Stimulated activated effector memory CD8-positive, alpha-beta T cell treated with anti-CD3 and anti-CD28 coated beads, Interleukin-12 subunit alpha, Interleukin-12 subunit beta, amount 100 ng/mL, for 72 hours (primary cell): ENCODE measurements at regions not wholly inside any gene's neighbourhood (a gene's known extent, or its start where the extent isn't known, plus 50 kb on each side); places are given as distances from the start of the nearest gene placed in this dataset.

Experiments used
- ATAC-seq: fragments of 150-1000 bp; cut with Tn5 transposase; 2 replicates; pipeline ENCODE4 v1.10.0; 2021
- DNase-seq, 2 donors: peaks; one replicate each; pipeline ENCODE4 v3.0.0; 2021 to 2022; ENCODE audit warnings: low spot score in 2 of 2
- H3K27ac Mint-ChIP-seq: one replicate; pipeline ENCODE4 v1.8.0; 2022; ENCODE audit warnings: mild to moderate bottlenecking, mixed read lengths
- H3K36me3 Mint-ChIP-seq: one replicate; pipeline ENCODE4 v1.8.0; 2022; ENCODE audit warnings: mild to moderate bottlenecking, mixed read lengths
- H3K4me1 Mint-ChIP-seq: one replicate; pipeline ENCODE4 v1.8.0; 2022; ENCODE audit warnings: mixed read lengths
- H3K4me3 Mint-ChIP-seq: one replicate; pipeline ENCODE4 v1.8.0; 2022; ENCODE audit warnings: mild to moderate bottlenecking, mixed read lengths
- H3K9me3 Mint-ChIP-seq: one replicate; pipeline ENCODE4 v1.8.0; 2022; ENCODE audit warnings: mixed read lengths

DNA sequence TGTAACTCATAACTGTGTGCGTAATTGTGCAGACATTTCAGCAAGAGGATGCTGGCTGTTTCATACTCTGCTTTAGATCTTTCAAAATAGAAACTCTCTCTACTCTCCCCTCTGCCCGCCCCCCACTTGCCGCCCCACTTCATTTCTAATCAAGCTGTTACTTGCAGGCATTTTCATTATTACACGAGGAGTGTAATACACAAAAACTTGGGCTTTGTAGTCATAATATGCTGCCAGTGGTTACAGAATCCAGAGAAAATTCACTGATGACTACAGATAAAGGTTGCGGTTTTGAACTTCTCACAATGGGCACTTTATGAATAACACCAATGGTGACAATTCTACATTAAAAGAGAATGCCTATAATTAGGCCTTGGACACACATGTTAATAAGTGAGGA is 194.0 kb upstream of the POU3F2 start:
- no peaks in the 10 kb centered on the region for H3K4me1 Mint-ChIP-seq
- H3K36me3 Mint-ChIP-seq: no peaks in the 10 kb centered on the region
- no peak overlapping the region for H3K27ac Mint-ChIP-seq
- no peak overlapping the region for H3K4me3 Mint-ChIP-seq
- DNase-seq (no peak), ATAC-seq (no peak)
- no peaks in the 10 kb centered on the region for H3K9me3 Mint-ChIP-seq

DNA sequence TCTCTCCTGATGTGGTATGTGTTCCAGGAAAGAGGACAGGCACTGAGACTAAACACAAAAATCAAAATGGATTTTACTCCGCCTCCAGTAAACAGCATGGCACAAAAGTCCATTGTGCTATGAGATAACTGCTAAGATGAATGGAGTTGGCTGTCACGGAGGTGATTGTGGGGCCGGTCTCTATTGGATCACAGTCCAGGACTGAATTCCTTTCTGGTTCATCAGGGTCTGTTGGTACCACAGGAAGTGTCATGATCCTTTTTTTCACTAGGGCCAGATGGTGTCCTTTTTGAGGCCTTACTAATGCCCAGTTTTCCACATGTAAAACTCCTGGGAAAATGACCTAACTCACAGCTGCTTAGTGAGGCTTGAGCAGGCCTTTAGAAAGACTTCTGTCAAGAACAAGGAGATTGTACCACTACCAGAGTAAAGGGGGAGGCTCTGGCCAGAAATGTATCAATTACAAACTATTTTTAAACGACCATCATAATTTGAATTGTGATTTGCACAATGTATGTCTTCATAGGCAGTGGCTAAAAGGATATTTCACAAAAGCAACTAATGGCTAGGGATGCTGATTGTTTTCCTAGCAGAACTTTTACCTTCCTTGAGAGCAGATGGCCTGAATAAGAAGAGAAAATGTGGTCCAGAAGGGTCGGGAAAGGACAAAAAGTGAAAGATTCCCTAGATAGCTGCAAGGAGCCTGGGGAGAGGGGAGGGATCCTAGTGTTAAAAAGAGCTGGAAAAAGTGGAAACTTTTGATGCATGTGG is 192.2 kb upstream of the POU3F2 start:
- Mint-ChIP-seq H3K4me1 (no peaks in the 10 kb centered on the region), H3K27ac (no peak overlapping the region), H3K4me3 (no peak overlapping the region), H3K9me3 (no peaks in the 10 kb centered on the region), H3K36me3 (no peaks in the 10 kb centered on the region)
- no peak for ATAC-seq
- no peak for DNase-seq

DNA sequence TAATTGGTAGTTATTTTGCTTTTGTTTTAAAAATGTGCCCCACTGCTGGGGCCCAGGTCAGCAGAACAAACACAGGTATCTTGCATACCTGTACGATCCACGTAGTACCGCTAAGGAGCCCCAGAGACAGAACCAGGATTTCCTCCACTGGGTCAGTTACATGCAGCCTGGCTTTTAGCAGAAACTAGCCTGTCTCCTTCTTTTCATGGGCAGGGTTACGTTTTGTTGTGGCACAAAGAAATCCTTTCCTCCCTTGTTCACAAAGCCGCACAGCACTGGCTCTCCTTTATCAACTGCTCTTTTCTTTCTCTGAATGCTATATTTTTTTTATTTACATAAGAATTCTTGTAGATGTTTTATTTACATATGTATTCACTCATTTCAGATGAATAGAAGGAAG is 190.3 kb upstream of the POU3F2 start:
- H3K27ac Mint-ChIP-seq: no peak overlapping the region
- ATAC-seq (no peak), DNase-seq (no peak)
- no peaks in the 10 kb centered on the region for H3K9me3 Mint-ChIP-seq
- H3K4me3 Mint-ChIP-seq: no peak overlapping the region
- H3K36me3 Mint-ChIP-seq: no peaks in the 10 kb centered on the region
- no peaks in the 10 kb centered on the region for H3K4me1 Mint-ChIP-seq

DNA sequence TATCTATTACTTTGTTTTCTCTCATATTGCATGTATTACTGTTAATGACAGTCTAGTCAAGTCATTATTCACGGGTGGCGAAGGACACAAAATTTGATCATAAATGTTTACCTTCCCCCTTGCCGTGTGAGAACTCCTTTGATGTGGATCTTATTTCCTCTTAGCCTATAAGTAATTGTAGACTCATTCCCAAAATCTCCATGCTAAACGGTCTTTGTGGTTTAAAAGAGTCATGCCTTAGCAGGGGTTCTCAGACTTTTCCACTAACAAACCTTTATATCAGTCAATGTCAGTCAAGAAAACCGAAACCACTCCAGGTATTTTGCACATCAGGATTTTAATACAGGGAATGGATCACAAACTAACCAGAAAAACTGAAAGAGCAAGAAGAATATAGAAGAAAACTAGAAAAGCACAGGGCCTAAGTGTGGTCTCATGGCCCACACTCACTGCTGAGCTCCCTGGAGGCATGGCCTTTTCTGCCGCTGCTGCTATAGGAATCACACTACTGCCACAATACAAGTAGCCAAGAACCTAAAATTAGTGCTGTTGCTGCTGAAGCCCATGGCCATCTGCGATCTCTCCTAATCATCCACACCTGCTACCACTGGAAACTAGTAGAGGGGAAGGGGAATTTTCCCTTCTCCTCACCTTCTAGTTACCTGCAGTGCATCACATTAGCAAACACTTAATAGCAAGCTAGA is 186.0 kb upstream of the POU3F2 start:
- DNase-seq (no peak), ATAC-seq (no peak)
- Mint-ChIP-seq H3K9me3 (no peaks in the 10 kb centered on the region), H3K36me3 (no peaks in the 10 kb centered on the region), H3K4me3 (no peak overlapping the region), H3K27ac (no peak overlapping the region), H3K4me1 (no peaks in the 10 kb centered on the region)

DNA sequence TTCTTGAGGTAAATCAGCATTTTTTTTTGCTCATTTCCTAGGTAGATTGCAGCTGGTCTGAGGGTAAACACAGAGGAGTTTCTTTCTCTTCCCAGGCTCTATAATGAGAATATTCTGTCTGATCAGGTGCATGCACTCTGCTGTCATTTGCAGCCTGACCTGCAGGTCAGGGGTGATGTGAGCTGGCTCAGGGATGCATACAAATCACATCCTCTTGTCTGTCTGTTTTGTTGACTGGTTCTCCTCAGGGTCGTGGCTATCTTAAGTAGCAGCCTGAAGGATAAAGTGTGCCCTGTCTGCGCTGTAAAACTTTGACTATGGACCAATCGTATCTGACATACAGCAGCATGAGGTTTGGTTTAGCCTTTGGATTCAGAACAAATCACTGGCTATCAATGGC is 183.4 kb upstream of the POU3F2 start:
- no peaks in the 10 kb centered on the region for H3K36me3 Mint-ChIP-seq
- no peaks in the 10 kb centered on the region for H3K9me3 Mint-ChIP-seq
- no peak overlapping the region for H3K4me3 Mint-ChIP-seq
- DNase-seq (no peak), ATAC-seq (no peak)
- no peak overlapping the region for H3K27ac Mint-ChIP-seq
- no peaks in the 10 kb centered on the region for H3K4me1 Mint-ChIP-seq

DNA sequence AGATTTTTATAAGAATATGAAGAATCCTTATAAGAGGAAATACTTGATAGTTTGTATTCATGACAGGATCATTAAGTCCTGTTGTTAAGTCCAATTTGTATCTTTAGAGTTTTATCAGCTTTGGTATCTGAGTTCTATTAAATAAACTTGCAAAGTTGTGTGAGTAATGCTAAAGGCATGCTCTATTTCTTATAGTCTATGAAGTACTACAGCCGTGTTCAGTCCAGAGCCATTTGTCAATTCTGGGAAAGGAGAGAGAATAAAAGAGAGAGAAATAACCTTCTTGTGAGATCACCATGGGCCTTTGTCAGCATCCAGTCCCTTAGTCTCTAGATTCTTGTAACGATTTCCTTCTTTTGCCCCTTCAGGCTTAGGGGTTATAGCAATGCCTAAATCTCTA is 181.2 kb upstream of the POU3F2 start:
- DNase-seq (no peak), ATAC-seq (no peak)
- Mint-ChIP-seq H3K36me3 (no peaks in the 10 kb centered on the region), H3K27ac (no peak overlapping the region), H3K4me3 (no peak overlapping the region), H3K9me3 (no peaks in the 10 kb centered on the region), H3K4me1 (no peaks in the 10 kb centered on the region)

DNA sequence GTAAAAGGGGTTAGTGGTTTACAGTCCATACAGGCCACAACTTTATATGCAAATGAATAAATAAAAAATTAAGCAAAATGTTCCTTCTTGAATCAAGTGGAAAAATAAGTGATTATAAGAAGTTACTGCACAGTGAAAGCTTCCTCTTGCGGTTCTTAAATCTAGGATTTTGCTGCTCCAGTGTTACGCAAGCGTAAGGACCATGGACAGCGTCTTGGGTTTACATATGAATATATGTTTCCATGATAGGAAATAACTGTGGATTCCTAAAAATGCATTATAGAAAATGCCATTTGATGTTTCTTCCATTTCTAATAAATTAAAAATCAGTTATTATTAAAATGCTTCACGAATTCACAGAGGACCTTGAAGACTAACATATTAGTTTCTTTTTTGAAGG is 176.6 kb upstream of the POU3F2 start:
- DNase-seq (no peak), ATAC-seq (no peak)
- Mint-ChIP-seq H3K27ac (no peak overlapping the region), H3K36me3 (no peaks in the 10 kb centered on the region), H3K4me3 (no peak overlapping the region), H3K9me3 (peaks cover 3% of the 10 kb centered on the region), H3K4me1 (no peaks in the 10 kb centered on the region)

DNA sequence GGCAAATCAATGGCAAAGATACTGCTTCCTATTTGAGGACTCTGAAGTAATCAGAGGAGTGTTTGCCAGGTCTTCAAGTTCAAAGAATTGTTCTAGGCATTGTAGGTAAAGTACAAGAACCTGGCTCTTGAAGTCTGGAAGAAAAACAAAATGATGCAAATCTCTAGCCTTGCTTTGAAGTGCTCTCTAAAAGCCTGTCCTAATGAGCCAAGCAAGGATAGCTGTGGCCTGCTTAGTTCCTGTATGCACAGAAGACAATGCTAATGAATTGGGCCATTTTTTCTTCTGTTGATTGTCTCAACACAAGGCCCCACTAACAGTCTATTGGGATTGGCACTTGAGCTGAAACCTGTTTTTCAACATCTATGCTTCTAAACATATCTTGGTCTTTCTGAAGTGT is 165.0 kb upstream of the POU3F2 start:
- ATAC-seq: no peak
- Mint-ChIP-seq H3K4me1 (no peaks in the 10 kb centered on the region), H3K36me3 (no peaks in the 10 kb centered on the region)

DNA sequence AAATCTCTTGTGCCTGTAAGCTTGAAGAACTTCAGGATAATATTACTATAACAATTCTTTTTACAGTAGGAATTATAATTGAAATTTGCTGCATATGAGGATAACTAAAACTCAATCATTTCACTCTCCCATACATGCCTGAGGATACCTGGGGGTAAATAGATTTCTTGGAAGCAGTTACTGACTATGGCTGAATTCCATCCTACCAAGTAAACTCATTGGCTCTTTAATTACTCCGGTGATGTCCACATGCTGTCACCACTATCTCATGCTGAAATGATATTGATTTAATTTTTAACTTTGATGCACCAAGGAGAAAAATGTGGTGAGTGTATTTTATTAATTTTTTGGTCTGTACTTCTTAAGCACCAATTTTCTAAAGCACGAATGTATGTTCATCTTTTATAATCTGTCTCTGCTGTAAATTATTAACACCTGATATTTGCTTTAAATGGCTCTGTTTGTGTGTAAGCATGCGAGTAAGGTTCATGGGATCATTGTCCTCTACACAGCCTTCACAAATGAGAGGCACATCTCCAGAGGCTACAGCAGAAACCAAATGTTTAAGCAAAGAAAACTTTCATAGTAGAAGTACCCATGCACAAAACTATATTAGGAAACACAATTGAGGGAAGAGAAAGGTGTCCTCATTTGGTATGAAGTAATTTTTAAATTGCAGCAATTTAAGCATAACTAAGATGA is 164.2 kb upstream of the POU3F2 start:
- no peak overlapping the region for H3K27ac Mint-ChIP-seq
- H3K9me3 Mint-ChIP-seq: no peaks in the 10 kb centered on the region
- DNase-seq (no peak), ATAC-seq (no peak)
- H3K4me3 Mint-ChIP-seq: no peak overlapping the region
- no peaks in the 10 kb centered on the region for H3K36me3 Mint-ChIP-seq
- H3K4me1 Mint-ChIP-seq: no peaks in the 10 kb centered on the region

More for the DNA sequence above, 165.0 kb upstream of the POU3F2 start:
- Mint-ChIP-seq H3K4me3 (no peak overlapping the region), H3K27ac (no peak overlapping the region), H3K9me3 (no peaks in the 10 kb centered on the region)
- DNase-seq: no peak

DNA sequence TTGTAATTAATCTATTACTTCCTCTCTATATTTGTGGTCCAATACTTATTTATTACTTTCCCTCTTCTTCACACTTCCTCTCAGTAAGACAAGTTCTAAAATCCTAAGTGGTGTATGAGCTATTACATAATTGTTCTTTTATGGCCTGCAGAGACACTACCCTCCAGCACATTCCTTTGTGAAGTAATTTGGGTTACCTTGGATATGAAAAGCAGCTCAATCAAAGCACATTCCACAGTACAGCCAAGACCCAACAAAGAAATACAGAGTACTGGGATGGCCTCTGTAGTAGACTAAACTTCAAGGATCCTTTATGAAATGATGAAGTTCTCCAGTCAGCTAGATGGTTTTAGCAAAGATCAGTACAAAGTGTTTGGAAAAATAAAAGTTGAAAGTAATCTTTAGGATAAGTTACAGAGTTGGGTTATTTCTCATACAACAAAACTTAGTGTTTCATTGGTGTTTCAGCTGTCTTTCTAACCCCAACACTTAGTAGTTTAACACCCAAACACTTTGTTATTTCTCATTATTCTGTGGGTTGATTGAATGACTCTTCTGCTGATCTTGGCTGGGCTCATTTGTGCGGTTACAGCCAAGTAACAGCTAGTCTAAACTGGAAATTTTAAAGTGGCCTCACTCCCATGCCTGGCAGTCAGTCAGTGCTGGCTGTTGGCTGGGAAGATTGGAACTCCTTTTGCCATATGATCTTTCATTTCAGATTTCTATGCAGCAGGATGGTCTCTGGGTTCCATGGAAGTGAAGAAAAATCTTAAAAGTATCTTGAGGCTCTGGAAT is 161.5 kb upstream of the POU3F2 start:
- no peaks in the 10 kb centered on the region for H3K4me1 Mint-ChIP-seq
- ATAC-seq: no peak
- no peaks in the 10 kb centered on the region for H3K36me3 Mint-ChIP-seq
- H3K9me3 Mint-ChIP-seq: peaks cover 5% of the 10 kb centered on the region
- H3K4me3 Mint-ChIP-seq: no peak overlapping the region
- no peak for DNase-seq
- no peak overlapping the region for H3K27ac Mint-ChIP-seq

DNA sequence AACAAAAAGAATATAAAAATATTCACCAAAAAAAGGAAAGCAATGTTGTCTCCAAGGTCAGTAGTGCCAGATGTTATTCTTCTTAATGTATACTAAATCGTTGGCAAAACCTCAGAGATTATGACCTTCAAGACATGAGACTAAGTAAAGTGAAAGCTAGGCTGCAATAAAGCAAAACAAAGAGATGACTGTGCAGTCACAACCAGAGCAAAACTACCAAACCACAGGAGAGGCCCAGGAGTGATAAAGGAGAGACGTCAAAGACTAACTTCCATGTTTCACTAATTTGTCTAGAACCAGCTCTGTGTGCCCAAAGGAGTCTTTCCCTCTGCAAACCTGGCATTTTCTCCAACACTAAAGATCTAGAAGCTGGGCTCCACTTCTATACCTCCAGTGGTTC is 155.9 kb upstream of the POU3F2 start:
- ATAC-seq (no peak), DNase-seq (no peak)
- no peaks in the 10 kb centered on the region for H3K4me1 Mint-ChIP-seq
- peaks cover 9% of the 10 kb centered on the region for H3K9me3 Mint-ChIP-seq
- H3K4me3 Mint-ChIP-seq: no peak overlapping the region
- H3K36me3 Mint-ChIP-seq: no peaks in the 10 kb centered on the region
- H3K27ac Mint-ChIP-seq: no peak overlapping the region

DNA sequence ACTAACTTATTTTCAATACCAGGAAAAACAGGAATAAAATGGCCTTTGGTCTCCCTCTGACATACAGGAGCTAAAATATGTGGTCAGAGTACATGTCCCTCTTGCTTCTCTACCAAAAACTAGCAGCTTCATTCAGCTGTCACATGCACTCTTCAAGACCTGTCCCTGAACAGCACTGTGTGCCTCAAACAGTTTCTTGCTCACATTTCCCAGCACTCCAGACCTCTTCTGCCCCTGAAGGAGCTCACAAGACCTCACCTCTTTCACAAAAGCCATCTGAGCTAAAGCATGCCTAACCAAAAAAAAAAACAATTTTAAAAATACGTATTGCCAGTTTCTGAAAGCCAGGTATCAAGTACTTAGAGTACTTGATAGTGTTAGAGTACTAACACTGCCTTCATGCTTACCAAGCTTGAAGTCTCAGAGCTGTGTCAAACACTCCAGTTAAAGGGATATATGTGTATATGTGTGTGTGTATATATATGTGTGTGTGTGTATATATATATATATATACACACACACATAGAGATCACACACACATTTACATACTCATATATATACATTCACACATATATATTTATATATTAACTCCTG is 148.3 kb upstream of the POU3F2 start:
- no peak overlapping the region for H3K4me3 Mint-ChIP-seq
- H3K27ac Mint-ChIP-seq: no peak overlapping the region
- ATAC-seq (no peak), DNase-seq (no peak)
- no peaks in the 10 kb centered on the region for H3K36me3 Mint-ChIP-seq
- H3K4me1 Mint-ChIP-seq: no peaks in the 10 kb centered on the region
- no peaks in the 10 kb centered on the region for H3K9me3 Mint-ChIP-seq

DNA sequence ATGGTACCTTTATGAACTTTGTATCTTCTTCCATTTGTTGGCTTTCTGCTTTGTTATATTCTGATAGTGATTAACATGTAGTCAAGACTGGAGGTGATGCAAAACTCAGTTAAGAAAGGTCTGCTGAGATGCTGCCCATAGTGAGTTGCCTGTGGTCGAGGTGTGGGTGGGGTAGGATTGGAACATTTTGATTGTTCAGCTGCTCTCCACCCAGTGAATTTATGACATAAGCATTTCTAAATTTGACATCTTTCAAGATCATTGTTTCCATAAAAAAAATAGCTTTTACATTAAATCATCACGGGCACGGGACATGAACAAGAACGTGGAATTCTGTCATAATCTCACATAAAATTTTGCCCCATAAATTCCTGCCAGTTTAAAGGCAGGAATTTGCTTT is 146.6 kb upstream of the POU3F2 start:
- Mint-ChIP-seq H3K9me3 (no peaks in the 10 kb centered on the region), H3K27ac (no peak overlapping the region), H3K36me3 (no peaks in the 10 kb centered on the region), H3K4me1 (no peaks in the 10 kb centered on the region), H3K4me3 (no peak overlapping the region)
- ATAC-seq (no peak), DNase-seq (no peak)

DNA sequence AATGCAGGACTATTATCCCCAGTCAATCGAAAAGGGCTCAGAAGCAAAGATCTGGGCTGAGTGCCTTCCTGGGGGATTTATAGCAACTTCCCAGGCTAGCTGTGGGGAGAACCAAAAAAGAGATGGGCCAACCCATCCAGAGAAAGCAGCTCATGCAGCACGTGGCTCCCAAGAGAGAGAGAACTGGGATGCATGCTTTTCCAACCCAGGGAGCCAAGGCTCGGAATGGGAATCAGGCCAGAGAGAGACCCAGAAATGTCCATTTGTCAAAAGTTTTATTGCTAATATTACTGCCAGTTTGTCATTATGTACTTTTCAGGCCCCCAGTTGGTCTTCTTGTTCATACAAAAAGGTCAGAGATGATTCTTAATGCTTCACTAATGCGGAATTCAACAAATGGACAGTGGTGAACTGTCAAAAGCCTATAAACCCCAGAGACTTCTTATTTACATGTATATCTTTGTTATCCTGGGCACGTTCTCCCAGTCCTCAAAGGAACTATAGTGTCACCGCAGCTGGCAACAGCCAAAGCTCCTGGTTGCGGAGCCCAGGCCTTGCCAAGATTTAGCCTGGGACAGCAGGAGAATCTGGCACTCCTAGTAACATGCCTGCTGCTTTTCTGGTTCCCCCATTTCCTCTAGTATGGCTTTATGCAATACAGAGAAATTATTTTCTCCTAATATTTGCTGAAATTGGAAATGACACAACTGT is 139.1 kb upstream of the POU3F2 start:
- no peak overlapping the region for H3K27ac Mint-ChIP-seq
- H3K4me1 Mint-ChIP-seq: no peaks in the 10 kb centered on the region
- ATAC-seq (no peak), DNase-seq (no peak)
- H3K9me3 Mint-ChIP-seq: no peaks in the 10 kb centered on the region
- H3K36me3 Mint-ChIP-seq: no peaks in the 10 kb centered on the region
- no peak overlapping the region for H3K4me3 Mint-ChIP-seq
